ENCODE measurements at regions not wholly inside any gene's neighbourhood (a gene's known extent, or its start where the extent isn't known, plus 50 kb on each side); places are given as distances from the start of the nearest gene placed in this dataset.
"Not testable (repeated sequence)": the region's sequence is repeated elsewhere in the genome, so short reads cannot be mapped to it uniquely, and the experiment has no call there.

DNA sequence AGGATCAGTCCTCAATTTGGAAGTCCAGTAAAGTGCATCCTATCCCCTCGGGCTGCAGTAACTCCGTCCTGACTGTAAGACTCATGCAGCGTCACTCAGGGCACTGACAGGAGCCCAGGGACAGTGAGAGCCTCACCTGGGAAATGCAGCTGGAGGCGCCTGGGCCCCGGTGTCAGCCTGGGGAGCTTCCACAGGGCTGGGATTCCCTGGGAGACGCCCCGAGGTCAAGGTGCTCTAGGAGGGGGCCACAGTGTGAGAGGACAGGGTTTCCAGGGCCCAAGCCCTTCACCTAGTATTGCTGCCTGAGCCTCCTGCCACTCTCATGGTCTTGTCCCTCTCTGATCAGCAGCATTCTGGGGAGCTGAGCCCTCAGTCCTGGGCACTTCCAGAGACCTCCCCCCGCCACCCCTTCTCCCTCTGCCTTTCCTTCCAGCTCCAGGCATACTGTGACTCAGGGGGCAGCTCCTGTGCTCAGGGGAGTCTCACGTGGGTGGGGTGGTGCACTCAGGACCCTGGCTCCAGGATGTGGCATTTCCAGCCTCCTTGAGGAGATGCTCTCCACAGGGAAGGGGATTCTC is 99.1 kb upstream of the IGLL5 start:
- Mint-ChIP-seq H3K27ac (peak overlapping the region; percentile 65), H3K4me1 (peaks cover 56% of the 10 kb centered on the region), H3K9me3 (no peaks in the 10 kb centered on the region), H3K4me3 (no peak overlapping the region), H3K36me3 (no peaks in the 10 kb centered on the region)
- DNase-seq (ENCODE audit: low spot score in 2 of 2) (no peak), ATAC-seq (no peak)

GRCh38 chr22:22789233-22789921 is 98.2 kb upstream of the IGLL5 start:
- Mint-ChIP-seq H3K27ac (peak overlapping the region; percentile 89), H3K36me3 (no peaks in the 10 kb centered on the region), H3K9me3 (no peaks in the 10 kb centered on the region), H3K4me3 (no peak overlapping the region), H3K4me1 (peaks cover 56% of the 10 kb centered on the region)
- ATAC-seq (peak; percentile 79), DNase-seq (ENCODE audit: low spot score in 2 of 2) (peak in 1 of 2 donors; percentile 46)

DNA sequence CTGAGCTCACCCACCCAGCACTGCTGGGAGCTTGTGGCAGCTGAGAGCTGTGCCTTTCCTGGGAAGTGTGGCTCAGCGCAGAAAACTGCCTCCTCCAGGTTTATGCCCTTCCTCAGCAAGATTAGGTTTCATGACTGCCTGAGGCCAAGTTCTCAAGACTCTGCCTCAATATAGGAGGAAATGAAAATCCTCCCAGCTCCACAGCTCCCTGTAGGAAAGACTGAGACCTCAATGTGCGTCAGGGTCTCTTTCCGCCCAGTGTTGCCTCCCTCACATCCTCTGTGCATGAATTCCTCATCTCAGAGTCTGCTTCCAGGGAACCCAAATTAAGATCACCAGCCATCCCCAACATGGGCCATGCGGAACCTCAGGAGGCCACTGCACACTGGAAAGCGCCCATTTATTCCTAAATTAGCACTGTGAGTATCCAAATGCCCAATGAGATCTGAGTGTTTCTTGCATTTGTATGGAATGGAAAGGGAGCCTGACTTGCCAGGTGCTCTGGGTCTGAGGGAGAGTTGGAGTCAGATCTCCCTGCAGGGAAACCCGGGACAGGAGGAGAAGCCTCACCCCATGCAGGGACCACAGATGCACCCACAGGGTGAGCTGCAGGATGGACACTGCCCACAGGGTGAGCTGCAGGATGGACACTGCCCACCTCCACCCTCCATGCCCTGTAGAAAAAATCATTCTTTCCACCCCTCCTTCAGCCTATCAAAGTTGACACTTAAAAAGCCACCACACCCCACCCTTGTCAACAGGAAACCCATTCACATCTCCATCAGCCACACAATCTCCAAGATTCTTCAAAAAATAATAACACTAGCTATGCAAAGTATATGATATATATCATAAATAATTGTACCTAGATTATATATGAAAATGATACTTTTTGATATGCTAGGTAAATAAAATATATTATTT is 97.4 kb upstream of the IGLL5 start:
- H3K36me3 Mint-ChIP-seq = no peaks in the 10 kb centered on the region
- no peak for ATAC-seq
- no peak overlapping the region for H3K4me3 Mint-ChIP-seq
- peaks cover 62% of the 10 kb centered on the region for H3K4me1 Mint-ChIP-seq
- H3K9me3 Mint-ChIP-seq = no peaks in the 10 kb centered on the region
- peak in 1 of 2 donors; percentile 46 for DNase-seq (ENCODE audit: low spot score in 2 of 2)
- H3K27ac Mint-ChIP-seq = peak overlapping the region; percentile 89

- Mint-ChIP-seq H3K36me3 (no peaks in the 10 kb centered on the region), H3K9me3 (no peaks in the 10 kb centered on the region), H3K4me1 (peaks cover 63% of the 10 kb centered on the region), H3K27ac (peak overlapping the region; percentile 89), H3K4me3 (peak overlapping the region; percentile 12)
- no peak for ATAC-seq
- DNase-seq (ENCODE audit: low spot score in 2 of 2) = peak in 1 of 2 donors; percentile 46
Measured at GRCh38 chr22:22791438-22792181, 96.0 kb upstream of the IGLL5 start.

DNA sequence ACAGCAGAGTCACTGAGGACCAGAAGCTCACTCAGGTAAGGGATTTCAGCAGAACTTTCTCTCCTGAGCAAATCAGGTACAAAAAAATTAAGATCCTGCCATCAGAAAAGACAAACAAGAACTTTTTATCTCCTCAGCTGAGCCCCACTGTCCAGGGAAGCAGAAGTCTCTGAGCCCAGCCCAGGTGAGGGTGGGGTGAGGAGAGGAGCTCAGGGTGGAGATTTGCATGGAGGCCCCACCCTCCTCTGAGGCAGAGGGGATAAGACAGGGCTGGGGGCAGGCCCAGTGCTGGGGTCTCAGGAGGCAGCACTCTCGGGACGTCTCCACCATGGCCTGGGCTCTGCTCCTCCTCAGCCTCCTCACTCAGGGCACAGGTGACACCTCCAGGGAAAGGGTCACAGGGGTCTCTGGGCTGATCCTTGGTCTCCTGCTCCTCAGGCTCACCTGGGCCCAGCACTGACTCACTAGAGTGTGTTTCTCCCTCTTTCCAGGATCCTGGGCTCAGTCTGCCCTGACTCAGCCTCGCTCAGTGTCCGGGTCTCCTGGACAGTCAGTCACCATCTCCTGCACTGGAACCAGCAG is 95.3 kb upstream of the IGLL5 start:
- not testable (repeated sequence) for H3K36me3 Mint-ChIP-seq, H3K9me3 Mint-ChIP-seq, ATAC-seq
- H3K4me1 Mint-ChIP-seq = peaks cover 63% of the 10 kb centered on the region
- peak overlapping the region; percentile 89 for H3K27ac Mint-ChIP-seq
- DNase-seq (ENCODE audit: low spot score in 2 of 2) = peak in 1 of 2 donors; percentile 43
- H3K4me3 Mint-ChIP-seq = peak overlapping the region; percentile 12

GRCh38 chr22:22795639-22796038 is 92.0 kb upstream of the IGLL5 start:
- H3K27ac Mint-ChIP-seq; H3K9me3 Mint-ChIP-seq; DNase-seq (ENCODE audit: low spot score in 2 of 2); H3K36me3 Mint-ChIP-seq; ATAC-seq; H3K4me3 Mint-ChIP-seq: not testable (repeated sequence)
- peaks cover 51% of the 10 kb centered on the region for H3K4me1 Mint-ChIP-seq

- Mint-ChIP-seq H3K4me1 (peaks cover 48% of the 10 kb centered on the region), H3K36me3 (no peaks in the 10 kb centered on the region), H3K27ac (no peak overlapping the region), H3K4me3 (no peak overlapping the region), H3K9me3 (no peaks in the 10 kb centered on the region)
- DNase-seq (ENCODE audit: low spot score in 2 of 2) (no peak), ATAC-seq (no peak)
Measured at GRCh38 chr22:22796724-22797123, 90.9 kb upstream of the IGLL5 start.

DNA sequence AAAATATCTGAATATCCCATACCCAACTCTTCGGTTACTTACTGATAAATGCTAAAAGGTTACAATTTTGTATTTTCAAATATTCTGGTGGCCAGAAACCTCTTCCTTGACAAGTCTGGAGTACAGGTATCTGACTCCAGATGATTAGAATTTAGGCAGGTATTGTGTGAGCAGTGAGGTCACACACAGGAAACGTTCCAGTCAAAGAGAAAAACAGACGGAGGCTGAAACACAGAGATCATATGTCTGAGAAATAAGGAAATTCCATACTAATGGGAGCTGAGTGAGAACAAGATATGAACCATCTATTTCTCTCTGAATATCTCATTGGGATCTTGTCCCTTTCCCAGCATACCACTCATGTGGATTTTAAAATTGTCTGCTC is 89.4 kb upstream of the IGLL5 start:
- Mint-ChIP-seq H3K4me1 (peaks cover 48% of the 10 kb centered on the region), H3K27ac (no peak overlapping the region), H3K9me3 (no peaks in the 10 kb centered on the region), H3K4me3 (no peak overlapping the region), H3K36me3 (no peaks in the 10 kb centered on the region)
- no peak for ATAC-seq
- no peak for DNase-seq (ENCODE audit: low spot score in 2 of 2)

DNA sequence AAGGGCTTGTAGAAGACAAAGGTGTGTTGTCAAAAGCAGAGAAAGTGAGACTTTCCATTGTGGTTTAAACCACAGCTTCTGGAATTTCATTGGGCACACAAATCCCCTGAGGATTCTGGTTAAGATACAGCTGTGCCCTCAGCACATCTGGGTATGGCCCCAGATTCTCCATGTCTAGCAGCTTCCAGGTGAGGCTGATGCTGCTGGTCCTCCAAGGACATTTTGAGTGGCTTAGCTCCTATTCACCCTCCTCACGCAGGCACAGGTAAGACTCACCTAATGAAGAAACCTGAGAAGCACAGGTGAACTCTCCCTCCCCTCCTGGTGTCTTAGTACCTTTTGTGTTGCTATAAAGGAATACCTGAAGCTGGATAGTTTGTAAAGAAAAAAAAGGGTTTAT is 88.9 kb upstream of the IGLL5 start:
- Mint-ChIP-seq H3K4me1 (peaks cover 51% of the 10 kb centered on the region), H3K36me3 (no peaks in the 10 kb centered on the region), H3K4me3 (no peak overlapping the region), H3K27ac (peak overlapping the region; percentile 27), H3K9me3 (no peaks in the 10 kb centered on the region)
- no peak for DNase-seq (ENCODE audit: low spot score in 2 of 2)
- no peak for ATAC-seq

GRCh38 chr22:22799561-22799960 is 88.1 kb upstream of the IGLL5 start:
- DNase-seq (ENCODE audit: low spot score in 2 of 2) = peak in 1 of 2 donors; percentile 40
- no peaks in the 10 kb centered on the region for H3K9me3 Mint-ChIP-seq

DNA sequence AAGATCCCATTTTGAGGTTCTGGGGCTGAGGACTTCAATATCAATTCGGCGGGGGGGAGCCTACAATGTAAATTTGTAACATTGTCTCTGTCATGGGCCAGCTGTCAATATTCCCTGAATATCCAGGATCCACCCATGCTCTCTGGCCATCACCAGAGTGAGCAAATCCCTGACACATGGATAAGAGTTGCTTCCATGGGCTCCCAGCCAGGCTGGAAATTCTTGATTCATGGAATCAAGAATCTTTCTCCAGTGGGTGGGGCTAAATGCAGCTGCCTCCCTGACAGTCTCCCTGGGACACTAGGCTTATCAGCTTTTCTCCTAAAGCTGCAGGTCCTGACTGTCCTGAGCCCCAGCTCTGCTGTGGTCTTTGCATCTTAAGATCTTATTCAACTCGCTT is 86.9 kb upstream of the IGLL5 start:
- H3K36me3 Mint-ChIP-seq = no peaks in the 10 kb centered on the region
- H3K27ac Mint-ChIP-seq = no peak overlapping the region
- DNase-seq (ENCODE audit: low spot score in 2 of 2) = no peak

More at GRCh38 chr22:22799561-22799960, 88.1 kb upstream of the IGLL5 start:
- no peak overlapping the region for H3K4me3 Mint-ChIP-seq
- H3K36me3 Mint-ChIP-seq = no peaks in the 10 kb centered on the region
- no peak for ATAC-seq
- H3K27ac Mint-ChIP-seq = peak overlapping the region; percentile 27
- peaks cover 53% of the 10 kb centered on the region for H3K4me1 Mint-ChIP-seq

GRCh38 chr22:22802339-22802970 is 85.2 kb upstream of the IGLL5 start:
- peaks cover 55% of the 10 kb centered on the region for H3K4me1 Mint-ChIP-seq
- DNase-seq (ENCODE audit: low spot score in 2 of 2) (no peak), ATAC-seq (peak; percentile 65)
- peak overlapping the region; percentile 48 for H3K27ac Mint-ChIP-seq
- no peaks in the 10 kb centered on the region for H3K36me3 Mint-ChIP-seq
- H3K9me3 Mint-ChIP-seq = no peaks in the 10 kb centered on the region
- no peak overlapping the region for H3K4me3 Mint-ChIP-seq

More for the DNA sequence above, 86.9 kb upstream of the IGLL5 start:
- Mint-ChIP-seq H3K4me3 (no peak overlapping the region), H3K4me1 (peaks cover 55% of the 10 kb centered on the region), H3K9me3 (no peaks in the 10 kb centered on the region)
- no peak for ATAC-seq

GRCh38 chr22:22803285-22803853 is 84.2 kb upstream of the IGLL5 start:
- ATAC-seq (no peak), DNase-seq (ENCODE audit: low spot score in 2 of 2) (no peak)
- no peak overlapping the region for H3K4me3 Mint-ChIP-seq
- H3K36me3 Mint-ChIP-seq = no peaks in the 10 kb centered on the region
- H3K27ac Mint-ChIP-seq = peak overlapping the region; percentile 48
- peaks cover 54% of the 10 kb centered on the region for H3K4me1 Mint-ChIP-seq
- H3K9me3 Mint-ChIP-seq = no peaks in the 10 kb centered on the region

GRCh38 chr22:22810018-22810427 is 77.6 kb upstream of the IGLL5 start:
- ATAC-seq (no peak), DNase-seq (ENCODE audit: low spot score in 2 of 2) (peak in 1 of 2 donors; percentile 71)
- Mint-ChIP-seq H3K9me3 (no peaks in the 10 kb centered on the region), H3K4me1 (peaks cover 20% of the 10 kb centered on the region), H3K36me3 (no peaks in the 10 kb centered on the region), H3K4me3 (no peak overlapping the region), H3K27ac (peak overlapping the region; percentile 56)

All from stimulated activated effector memory CD8-positive, alpha-beta T cell treated with anti-CD3 and anti-CD28 coated beads, Interleukin-12 subunit alpha, Interleukin-12 subunit beta, amount 100 ng/mL, for 72 hours (primary cell).